Liver (tissue), 8 donors: ENCODE measurements at regions not wholly inside any gene's neighbourhood (a gene's known extent, or its start where the extent isn't known, plus 50 kb on each side); places are given as distances from the start of the nearest gene placed in this dataset.

Source experiments
- DNase-seq: peaks from one replicate; pipeline ENCODE4 v3.0.0-alpha.2; 2017; ENCODE audit warnings: low spot score
- H3K27ac ChIP-seq, 2 donors: one replicate each; pipeline ENCODE4 v1.7.0; 2013; ENCODE audit warnings: inconsistent platforms in 2 of 2, low read length in 2 of 2, control low read depth in 1 of 2, low read depth in 1 of 2, mild to moderate bottlenecking in 1 of 2
- H3K27me3 ChIP-seq, 4 donors: one replicate each; pipeline versions ENCODE4 v1.6.1 to v1.7.0; 2013; ENCODE audit warnings: low read length in 3 of 4, inconsistent platforms in 1 of 4, mild to moderate bottlenecking in 1 of 4, moderate library complexity in 1 of 4; ENCODE audit not compliant: control insufficient read depth in 4 of 4, insufficient read depth in 4 of 4
- H3K36me3 ChIP-seq, 4 donors: one replicate each; pipeline versions ENCODE4 v1.6.1 to v1.7.0; 2013; ENCODE audit warnings: low read length in 3 of 4, mild to moderate bottlenecking in 3 of 4, low read depth in 1 of 4, moderate library complexity in 1 of 4; ENCODE audit not compliant: control insufficient read depth in 4 of 4, insufficient read depth in 3 of 4
- H3K4me1 ChIP-seq, 4 donors: one replicate each; pipeline versions ENCODE4 v1.6.1 to v1.7.0; 2013; ENCODE audit warnings: low read length in 3 of 4, mild to moderate bottlenecking in 3 of 4, moderate library complexity in 1 of 4; ENCODE audit not compliant: control insufficient read depth in 4 of 4, insufficient read depth in 4 of 4
- H3K4me3 ChIP-seq, 3 donors: one replicate each; pipeline versions ENCODE4 v1.6.1 to v1.7.0; 2013; ENCODE audit warnings: low read length in 3 of 3, control low read depth in 1 of 3, low read depth in 1 of 3, mild to moderate bottlenecking in 1 of 3
- H3K9ac ChIP-seq, 2 donors: one replicate each; pipeline ENCODE4 v1.7.0; 2013; ENCODE audit warnings: low read length in 2 of 2, mild to moderate bottlenecking in 2 of 2, moderate library complexity in 2 of 2, control low read depth in 1 of 2, low read depth in 1 of 2
- H3K9me3 ChIP-seq, 4 donors: one replicate each; pipeline versions ENCODE4 v1.6.1 to v1.7.0; 2013; ENCODE audit warnings: low read length in 3 of 4; ENCODE audit not compliant: control insufficient read depth in 4 of 4
- ATF3 ChIP-seq: IDR thresholded peaks from 2 replicates; pipeline ENCODE4 v1.6.1; 2016; ENCODE audit warnings: antibody characterized with exemption
- EGR1 ChIP-seq, 2 donors: IDR thresholded peaks; 2 replicates each; pipeline ENCODE4 v1.6.1; 2016 to 2018; ENCODE audit warnings: antibody characterized with exemption in 2 of 2, low read depth in 2 of 2
- FOXA1 ChIP-seq: IDR thresholded peaks from 2 replicates; pipeline ENCODE4 v1.6.1; 2016; ENCODE audit warnings: antibody characterized with exemption
- GABPA ChIP-seq, 2 donors: IDR thresholded peaks in 1 of 2; conservative IDR thresholded peaks in 1 of 2; 2 replicates each; pipeline ENCODE4 v1.6.1; 2016; ENCODE audit warnings: antibody characterized with exemption in 2 of 2, mild to moderate bottlenecking in 1 of 2, moderate library complexity in 1 of 2
- HNF4A ChIP-seq, 2 donors: conservative IDR thresholded peaks; 2 replicates each; pipeline ENCODE4 v1.6.1; 2016; ENCODE audit warnings: antibody characterized with exemption in 2 of 2, mild to moderate bottlenecking in 2 of 2
- HNF4G ChIP-seq: IDR thresholded peaks from 2 replicates; pipeline ENCODE4 v1.6.1; 2016; ENCODE audit warnings: antibody characterized with exemption
- JUND ChIP-seq, 2 donors: IDR thresholded peaks; 2 replicates each; pipeline ENCODE4 v1.6.1; 2016; ENCODE audit warnings: antibody characterized with exemption in 2 of 2
- NR2F2 ChIP-seq: IDR thresholded peaks from 2 replicates; pipeline ENCODE4 v1.6.1; 2016; ENCODE audit warnings: antibody characterized with exemption
- REST ChIP-seq: IDR thresholded peaks from 2 replicates; pipeline ENCODE4 v1.6.1; 2016; ENCODE audit warnings: antibody characterized with exemption, mild to moderate bottlenecking
- RXRA ChIP-seq, 2 donors: IDR thresholded peaks; 2 replicates each; pipeline ENCODE4 v1.6.1; 2017 to 2018; ENCODE audit warnings: antibody characterized with exemption in 2 of 2, mild to moderate bottlenecking in 1 of 2
- SP1 ChIP-seq: IDR thresholded peaks from 2 replicates; pipeline ENCODE4 v1.6.1; 2018; ENCODE audit warnings: antibody characterized with exemption, mild to moderate bottlenecking
- TAF1 ChIP-seq: conservative IDR thresholded peaks from 2 replicates; pipeline ENCODE4 v1.6.1; 2016; ENCODE audit warnings: antibody characterized with exemption, mild to moderate bottlenecking
- ZBTB33 ChIP-seq: IDR thresholded peaks from 2 replicates; pipeline ENCODE4 v1.6.1; 2016; ENCODE audit warnings: antibody characterized with exemption
- WGBS: extraction: QIAGEN DNeasy Blood & Tissue Kit; methylation state at CpG from one replicate; pipeline ENCODE4 v1.1.7; 2013; 5-methylcytosine and 5-hydroxymethylcytosine counted together
- TF ChIP-seq, protein P1 (sequence below): fragments of 150-350 bp; IDR thresholded peaks from 2 replicates; pipeline ENCODE4 v1.5.1; 2017; ENCODE audit warnings: improper control_type of control experiment, low read depth, low read length; ENCODE audit not compliant: missing input control
- donor health status: healthy.
- donor health status: healthy.
- donor health status: healthy.
- donor health status: healthy.
- donor health status: healthy.

GRCh38 chr15:93232845-93233244, 143.8 kb upstream of the RGMA start (continued):
- TF ChIP-seq ATF3 (no peak), JUND (IDR thresholded peaks at IDR 0.05) (no peak)

DNA sequence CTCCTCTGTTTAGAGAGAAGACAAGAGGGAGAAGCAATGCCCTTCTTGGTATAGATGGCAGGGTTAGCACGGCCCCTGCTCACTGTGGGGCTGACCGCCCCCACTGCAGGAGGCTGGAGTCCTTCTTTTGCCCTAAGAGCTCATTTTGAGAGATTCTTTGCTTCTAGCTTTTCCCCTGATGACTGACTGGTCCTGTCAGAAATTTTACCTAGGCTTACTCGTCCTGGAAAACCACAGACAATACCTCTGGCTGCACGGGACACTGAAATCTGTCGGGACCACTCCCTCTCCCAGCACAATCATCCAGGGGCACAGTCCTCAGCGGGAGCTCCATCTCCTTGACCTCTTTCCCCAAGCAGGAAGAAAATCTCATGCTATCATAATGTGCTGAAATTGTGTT, 143.0 kb upstream of the RGMA start:
- H3K27me3 ChIP-seq: no peaks in the 10 kb centered on the region
- no peak overlapping the region for H3K9ac ChIP-seq
- 39% methylated on average over 6 of the region's 6 CpGs for WGBS
- H3K4me1 ChIP-seq: no peaks in the 10 kb centered on the region
- no peaks in the 10 kb centered on the region for H3K9me3 ChIP-seq
- DNase-seq: no peak
- H3K4me3 ChIP-seq: no peak overlapping the region
- no peaks in the 10 kb centered on the region for H3K36me3 ChIP-seq
- TF ChIP-seq, protein P1, sequence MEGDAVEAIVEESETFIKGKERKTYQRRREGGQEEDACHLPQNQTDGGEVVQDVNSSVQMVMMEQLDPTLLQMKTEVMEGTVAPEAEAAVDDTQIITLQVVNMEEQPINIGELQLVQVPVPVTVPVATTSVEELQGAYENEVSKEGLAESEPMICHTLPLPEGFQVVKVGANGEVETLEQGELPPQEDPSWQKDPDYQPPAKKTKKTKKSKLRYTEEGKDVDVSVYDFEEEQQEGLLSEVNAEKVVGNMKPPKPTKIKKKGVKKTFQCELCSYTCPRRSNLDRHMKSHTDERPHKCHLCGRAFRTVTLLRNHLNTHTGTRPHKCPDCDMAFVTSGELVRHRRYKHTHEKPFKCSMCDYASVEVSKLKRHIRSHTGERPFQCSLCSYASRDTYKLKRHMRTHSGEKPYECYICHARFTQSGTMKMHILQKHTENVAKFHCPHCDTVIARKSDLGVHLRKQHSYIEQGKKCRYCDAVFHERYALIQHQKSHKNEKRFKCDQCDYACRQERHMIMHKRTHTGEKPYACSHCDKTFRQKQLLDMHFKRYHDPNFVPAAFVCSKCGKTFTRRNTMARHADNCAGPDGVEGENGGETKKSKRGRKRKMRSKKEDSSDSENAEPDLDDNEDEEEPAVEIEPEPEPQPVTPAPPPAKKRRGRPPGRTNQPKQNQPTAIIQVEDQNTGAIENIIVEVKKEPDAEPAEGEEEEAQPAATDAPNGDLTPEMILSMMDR: no peak
- TF ChIP-seq JUND (IDR thresholded peaks at IDR 0.05) (no peak), RXRA (IDR thresholded peaks at IDR 0.05) (no peak), GABPA (IDR thresholded peaks at IDR 0.05 in 1 of 2, conservative IDR thresholded peaks at IDR 0.05 in 1 of 2) (no peak), ATF3 (no peak), SP1 (no peak), EGR1 (IDR thresholded peaks at IDR 0.05; ENCODE audit: low read depth in 2 of 2) (no peak), ZBTB33 (no peak)
- H3K27ac ChIP-seq: no peak overlapping the region

- 31% methylated on average over 2 of the region's 2 CpGs for WGBS
Measured at GRCh38 chr15:93231261-93231925, 142.4 kb upstream of the RGMA start.

More at GRCh38 chr15:93231261-93231925, 142.4 kb upstream of the RGMA start:
- no peak for DNase-seq
- H3K27ac ChIP-seq: no peak overlapping the region
- TF ChIP-seq REST (no peak), JUND (IDR thresholded peaks at IDR 0.05) (no peak), ZBTB33 (no peak), HNF4G (no peak), FOXA1 (no peak), TAF1 (no peak), EGR1 (IDR thresholded peaks at IDR 0.05; ENCODE audit: low read depth in 2 of 2) (no peak), HNF4A (conservative IDR thresholded peaks at IDR 0.05) (no peak), RXRA (IDR thresholded peaks at IDR 0.05) (no peak), SP1 (no peak), ATF3 (no peak), NR2F2 (no peak)
- TF ChIP-seq, protein P1: no peak
- no peaks in the 10 kb centered on the region for H3K27me3 ChIP-seq
- no peaks in the 10 kb centered on the region for H3K4me1 ChIP-seq
- no peaks in the 10 kb centered on the region for H3K9me3 ChIP-seq
- H3K36me3 ChIP-seq: no peaks in the 10 kb centered on the region
- no peak overlapping the region for H3K4me3 ChIP-seq
- H3K9ac ChIP-seq: no peak overlapping the region
